Mesothelial cell of epicardium (in vitro differentiated cells): ENCODE measurements at regions not wholly inside any gene's neighbourhood (a gene's known extent, or its start where the extent isn't known, plus 50 kb on each side); places are given as distances from the start of the nearest gene placed in this dataset.
"Not testable (repeated sequence)": the region's sequence is repeated elsewhere in the genome, so short reads cannot be mapped to it uniquely, and the experiment has no call there.

Experiments used
- DNase-seq, 2 experiments: peaks; one replicate each; pipeline ENCODE4 v3.0.0; 2021; ENCODE audit warnings: low spot score in 2 of 2; ENCODE audit not compliant: unreplicated experiment in 2 of 2
- H3K27ac Mint-ChIP-seq: 2 replicates; pipeline ENCODE4 v1.8.0; 2021; ENCODE audit warnings: mixed read lengths
- H3K27me3 Mint-ChIP-seq: 2 replicates; pipeline ENCODE4 v1.8.0; 2021; ENCODE audit warnings: low read depth, mixed read lengths
- H3K36me3 Mint-ChIP-seq: 2 replicates; pipeline ENCODE4 v1.8.0; 2021; ENCODE audit warnings: mixed read lengths
- H3K4me1 Mint-ChIP-seq: 2 replicates; pipeline ENCODE4 v1.8.0; 2021; ENCODE audit warnings: mixed read lengths
- H3K4me3 Mint-ChIP-seq: 2 replicates; pipeline ENCODE4 v1.8.0; 2021; ENCODE audit warnings: mild to moderate bottlenecking, moderate library complexity, mixed read lengths
- H3K9me3 Mint-ChIP-seq: 2 replicates; pipeline ENCODE4 v1.8.0; 2021; ENCODE audit warnings: mixed read lengths
- TF ChIP-seq, protein P1 (sequence below): fragments of 200-600 bp; sonication (generic); IDR thresholded peaks from one replicate; pipeline ENCODE4 v1.5.0; 2021; ENCODE audit warnings: antibody characterized with exemption; ENCODE audit not compliant: unreplicated experiment

- Mint-ChIP-seq H3K27ac (no peak overlapping the region), H3K36me3 (peaks cover 1% of the 10 kb centered on the region), H3K9me3 (peaks cover 5% of the 10 kb centered on the region), H3K4me3 (no peak overlapping the region), H3K4me1 (peaks cover 10% of the 10 kb centered on the region), H3K27me3 (no peaks in the 10 kb centered on the region)
- no peak for DNase-seq
- TF ChIP-seq, protein P1, sequence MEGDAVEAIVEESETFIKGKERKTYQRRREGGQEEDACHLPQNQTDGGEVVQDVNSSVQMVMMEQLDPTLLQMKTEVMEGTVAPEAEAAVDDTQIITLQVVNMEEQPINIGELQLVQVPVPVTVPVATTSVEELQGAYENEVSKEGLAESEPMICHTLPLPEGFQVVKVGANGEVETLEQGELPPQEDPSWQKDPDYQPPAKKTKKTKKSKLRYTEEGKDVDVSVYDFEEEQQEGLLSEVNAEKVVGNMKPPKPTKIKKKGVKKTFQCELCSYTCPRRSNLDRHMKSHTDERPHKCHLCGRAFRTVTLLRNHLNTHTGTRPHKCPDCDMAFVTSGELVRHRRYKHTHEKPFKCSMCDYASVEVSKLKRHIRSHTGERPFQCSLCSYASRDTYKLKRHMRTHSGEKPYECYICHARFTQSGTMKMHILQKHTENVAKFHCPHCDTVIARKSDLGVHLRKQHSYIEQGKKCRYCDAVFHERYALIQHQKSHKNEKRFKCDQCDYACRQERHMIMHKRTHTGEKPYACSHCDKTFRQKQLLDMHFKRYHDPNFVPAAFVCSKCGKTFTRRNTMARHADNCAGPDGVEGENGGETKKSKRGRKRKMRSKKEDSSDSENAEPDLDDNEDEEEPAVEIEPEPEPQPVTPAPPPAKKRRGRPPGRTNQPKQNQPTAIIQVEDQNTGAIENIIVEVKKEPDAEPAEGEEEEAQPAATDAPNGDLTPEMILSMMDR = no peak
These were observed 220.1 kb upstream of the TMEFF2 start for GRCh38 chr2:192414794-192415193.

- no peaks in the 10 kb centered on the region for H3K27me3 Mint-ChIP-seq
- no peak overlapping the region for H3K4me3 Mint-ChIP-seq
- peaks cover under 1% of the 10 kb centered on the region for H3K9me3 Mint-ChIP-seq
- no peak overlapping the region for H3K27ac Mint-ChIP-seq
- H3K36me3 Mint-ChIP-seq = peaks cover 1% of the 10 kb centered on the region
- TF ChIP-seq, protein P1 = no peak
- peaks cover 10% of the 10 kb centered on the region for H3K4me1 Mint-ChIP-seq
- DNase-seq = no peak
These were observed 219.3 kb upstream of the TMEFF2 start for GRCh38 chr2:192413812-192414681.

DNA sequence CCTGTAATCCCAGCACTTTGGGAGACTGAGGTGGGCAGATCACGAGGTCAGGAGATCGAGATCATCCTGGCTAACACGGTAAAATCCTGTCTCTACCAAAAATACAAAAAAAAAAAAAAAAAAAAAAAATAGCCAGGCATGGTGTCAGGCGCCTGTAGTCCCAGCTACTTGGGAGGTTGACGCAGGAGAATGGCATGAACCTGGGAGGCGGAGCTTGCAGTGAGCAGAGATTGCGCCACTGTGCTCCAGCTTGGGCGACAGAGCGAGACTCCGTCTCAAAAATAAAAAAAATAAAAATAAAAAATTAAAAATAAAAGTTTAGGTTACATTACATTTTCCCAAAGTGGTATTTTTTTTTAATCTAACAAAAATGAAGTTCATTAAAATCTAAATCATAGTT, 218.1 kb upstream of the TMEFF2 start:
- not testable (repeated sequence) for H3K27me3 Mint-ChIP-seq, DNase-seq, H3K36me3 Mint-ChIP-seq, H3K9me3 Mint-ChIP-seq, H3K27ac Mint-ChIP-seq, H3K4me3 Mint-ChIP-seq
- H3K4me1 Mint-ChIP-seq = peaks cover 17% of the 10 kb centered on the region

DNA sequence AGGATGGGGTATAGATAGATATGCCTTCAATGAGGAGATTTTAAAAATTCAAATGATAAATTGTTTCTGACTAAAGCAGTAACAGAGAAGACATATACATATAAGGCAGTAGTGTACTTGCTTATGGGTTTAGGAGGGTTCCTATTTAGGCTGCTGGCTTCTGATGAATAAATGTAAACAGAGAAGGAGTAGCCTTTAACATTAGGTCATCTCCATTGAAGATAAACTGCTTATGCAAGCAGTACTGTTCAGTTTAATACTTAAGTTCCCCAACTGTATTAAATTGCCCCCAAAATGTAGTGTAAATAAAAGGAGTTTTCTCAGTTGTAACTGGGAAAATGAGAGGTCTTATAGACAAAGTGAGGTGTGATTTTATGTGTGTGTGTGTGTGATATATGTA, 217.7 kb upstream of the TMEFF2 start:
- Mint-ChIP-seq H3K27ac (no peak overlapping the region), H3K27me3 (no peaks in the 10 kb centered on the region), H3K9me3 (no peaks in the 10 kb centered on the region), H3K4me1 (peaks cover 22% of the 10 kb centered on the region), H3K36me3 (peaks cover 1% of the 10 kb centered on the region), H3K4me3 (no peak overlapping the region)
- TF ChIP-seq, protein P1 = no peak
- DNase-seq = no peak

DNA sequence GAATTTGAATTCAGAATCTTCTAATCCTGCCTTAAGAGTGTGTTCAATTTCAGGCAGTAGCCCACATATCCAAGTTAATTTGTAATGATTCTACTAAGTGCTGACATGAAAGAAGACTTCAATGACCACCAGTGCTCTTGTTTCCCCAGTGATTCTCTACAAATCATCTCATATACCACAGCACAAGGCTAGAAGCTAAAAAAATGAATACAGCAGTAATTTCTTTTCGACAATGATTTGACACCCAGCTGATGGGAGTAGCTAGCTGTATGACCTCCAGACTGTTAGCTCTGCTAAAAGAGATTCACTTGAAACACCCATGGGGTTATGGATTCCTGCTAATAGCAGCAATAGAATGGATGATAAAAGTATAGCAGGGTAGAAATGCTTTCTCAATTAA, 217.0 kb upstream of the TMEFF2 start:
- H3K4me1 Mint-ChIP-seq = peaks cover 22% of the 10 kb centered on the region
- H3K27me3 Mint-ChIP-seq = no peaks in the 10 kb centered on the region
- H3K4me3 Mint-ChIP-seq = no peak overlapping the region
- no peak overlapping the region for H3K27ac Mint-ChIP-seq
- H3K9me3 Mint-ChIP-seq = no peaks in the 10 kb centered on the region
- TF ChIP-seq, protein P1 = no peak
- H3K36me3 Mint-ChIP-seq = peaks cover 1% of the 10 kb centered on the region
- no peak for DNase-seq

- Mint-ChIP-seq H3K27me3 (no peaks in the 10 kb centered on the region), H3K27ac (no peak overlapping the region), H3K4me3 (no peak overlapping the region), H3K9me3 (no peaks in the 10 kb centered on the region), H3K36me3 (peaks cover 1% of the 10 kb centered on the region), H3K4me1 (peaks cover 18% of the 10 kb centered on the region)
- TF ChIP-seq, protein P1 = no peak
- DNase-seq = no peak
These were observed 215.6 kb upstream of the TMEFF2 start for GRCh38 chr2:192410319-192410718.
